Mucosa of descending colon (tissue), 3 donors: ENCODE measurements at regions not wholly inside any gene's neighbourhood (a gene's known extent, or its start where the extent isn't known, plus 50 kb on each side); places are given as distances from the start of the nearest gene placed in this dataset.
"Not testable (repeated sequence)": the region's sequence is repeated elsewhere in the genome, so short reads cannot be mapped to it uniquely, and the experiment has no call there.

Experiments used
- ATAC-seq: fragments of 200-7000 bp; cut with Tn5 transposase; one replicate; pipeline ENCODE4 v1.9.1; 2020; ENCODE audit warnings: mild to moderate bottlenecking, moderate library complexity
- DNase-seq, 3 donors: peaks; one replicate each; pipeline ENCODE4 v3.0.0-alpha.2; 2020
- H3K36me3 ChIP-seq: fragments of 200-600 bp; one replicate; pipeline ENCODE4 v1.8.0; 2021; ENCODE audit warnings: low read depth, mild to moderate bottlenecking
- H3K4me1 ChIP-seq: fragments of 200-600 bp; one replicate; pipeline ENCODE4 v1.8.0; 2021; ENCODE audit warnings: low read depth, mild to moderate bottlenecking
- H3K4me3 ChIP-seq: fragments of 200-600 bp; one replicate; pipeline ENCODE4 v1.8.0; 2021; ENCODE audit warnings: mild to moderate bottlenecking
- H3K9me3 ChIP-seq: fragments of 200-600 bp; one replicate; pipeline ENCODE4 v1.8.0; 2021; ENCODE audit warnings: mild to moderate bottlenecking
- CTCF ChIP-seq: fragments of 200-600 bp; IDR thresholded peaks from one replicate; pipeline ENCODE4 v1.8.0; 2022; ENCODE audit warnings: antibody characterized with exemption, mild to moderate bottlenecking
- intact Hi-C, 2 donors: fragments of 100-400 bp; cut with DNase I in 1 of 2; cut with micrococcal nuclease in 1 of 2; formaldehyde crosslinking; loops; one replicate each; pipeline versions ENCODE4 v1.11.0 to v1.11.1; 2022; cut with DNase I, micrococcal nuclease
- donor health status: DM: no; HTN: no; CAD: no; lungs with moderate emphysema.
- donor health status: DM: no; HTN: no; CAD: no.
- donor health status: DM: no; HTN: yes; CAD: no.

- intact Hi-C loops: no loop called here
- ATAC-seq (no peak), DNase-seq (no peak)
- no peak overlapping the region for H3K4me3 ChIP-seq
- TF ChIP-seq CTCF: no peak
- peaks cover 14% of the 10 kb centered on the region for H3K4me1 ChIP-seq
- H3K36me3 ChIP-seq: no peaks in the 10 kb centered on the region
- H3K9me3 ChIP-seq: no peaks in the 10 kb centered on the region
Measured at GRCh38 chr11:121374286-121374985, 77.7 kb upstream of the SORL1 start.

- no peak for TF ChIP-seq CTCF
- ATAC-seq: no peak
Measured at GRCh38 chr11:121376130-121376529, 76.0 kb upstream of the SORL1 start.

GRCh38 chr11:121379145-121379810 lies 72.8 kb upstream of the SORL1 start:
- not testable (repeated sequence) for DNase-seq

More at GRCh38 chr11:121376130-121376529, 76.0 kb upstream of the SORL1 start:
- H3K36me3 ChIP-seq: no peaks in the 10 kb centered on the region
- no peak for DNase-seq
- H3K4me1 ChIP-seq: peaks cover 14% of the 10 kb centered on the region
- intact Hi-C loops: no loop called here
- H3K9me3 ChIP-seq: no peaks in the 10 kb centered on the region
- no peak overlapping the region for H3K4me3 ChIP-seq

DNA sequence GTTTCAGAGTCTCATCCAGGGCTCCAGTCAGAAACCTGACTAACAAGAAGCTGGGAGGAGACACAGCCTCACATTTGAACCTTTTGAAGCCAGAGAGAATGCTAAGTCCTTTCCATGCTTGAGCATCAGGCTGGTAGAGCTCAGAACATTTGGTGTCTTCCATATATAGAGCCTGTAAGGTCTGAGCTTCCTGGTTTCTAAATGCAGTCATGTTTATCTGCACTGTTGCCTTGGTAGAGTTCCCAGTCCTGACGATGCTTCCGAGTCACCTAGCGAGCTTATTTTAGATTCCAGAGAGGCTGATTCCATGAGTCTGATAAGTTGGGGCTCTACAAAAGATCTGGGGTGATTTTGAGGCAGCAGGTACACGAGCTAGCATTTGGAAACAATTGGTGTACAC lies 68.4 kb upstream of the SORL1 start:
- Histone ChIP-seq H3K9me3 (no peaks in the 10 kb centered on the region), H3K4me1 (no peaks in the 10 kb centered on the region), H3K36me3 (no peaks in the 10 kb centered on the region), H3K4me3 (no peak overlapping the region)
- DNase-seq (no peak), ATAC-seq (no peak)
- no peak for TF ChIP-seq CTCF
- intact Hi-C loops: no loop called here

More at GRCh38 chr11:121379145-121379810, 72.8 kb upstream of the SORL1 start:
- H3K4me3 ChIP-seq, H3K9me3 ChIP-seq, intact Hi-C loops, H3K4me1 ChIP-seq, ATAC-seq, H3K36me3 ChIP-seq: not testable (repeated sequence)

DNA sequence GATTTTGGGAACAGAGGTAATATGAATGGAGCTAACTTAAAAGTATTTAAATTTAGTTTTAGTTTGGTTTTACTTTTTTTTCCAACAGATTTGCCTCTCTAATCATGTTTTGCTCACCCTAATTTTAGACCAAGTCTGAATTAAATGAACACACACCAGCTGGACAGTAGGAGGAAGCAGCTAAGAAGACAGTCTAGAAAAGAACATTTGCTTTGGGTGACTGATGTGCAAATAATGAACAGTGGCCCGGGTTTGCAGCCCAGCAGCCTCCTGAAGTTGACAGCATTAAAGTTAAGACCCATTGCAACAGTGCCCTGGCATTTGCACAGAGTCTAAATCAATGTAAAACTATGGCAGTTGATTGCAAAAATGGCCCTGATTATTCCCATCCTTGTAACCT lies 66.4 kb upstream of the SORL1 start:
- TF ChIP-seq CTCF: no peak
- ATAC-seq (no peak), DNase-seq (no peak)
- intact Hi-C loops: no loop called here
- H3K36me3 ChIP-seq: no peaks in the 10 kb centered on the region
- no peak overlapping the region for H3K4me3 ChIP-seq
- no peaks in the 10 kb centered on the region for H3K9me3 ChIP-seq
- H3K4me1 ChIP-seq: no peaks in the 10 kb centered on the region
